SK-N-MC (cell line): ENCODE measurements at regions not wholly inside any gene's neighbourhood (a gene's known extent, or its start where the extent isn't known, plus 50 kb on each side); places are given as distances from the start of the nearest gene placed in this dataset.

Source experiments
- DNase-seq: peaks from one replicate; pipeline ENCODE4 v3.0.0-alpha.2; 2011; ENCODE audit warnings: low read depth, low spot score
- H3K27ac ChIP-seq: fragments of 200-600 bp; sonication (generic); 2 replicates; pipeline ENCODE4 v1.5.1; 2016; ENCODE audit warnings: mixed run types
- H3K36me3 ChIP-seq: fragments of 200-600 bp; sonication (generic); 2 replicates; pipeline ENCODE4 v1.6.1; 2017; ENCODE audit warnings: antibody characterized with exemption, low read length, mixed read lengths; ENCODE audit not compliant: insufficient read depth
- H3K4me3 ChIP-seq: fragments of 200-600 bp; sonication (generic); 2 replicates; pipeline ENCODE4 v1.5.1; 2016
- H3K9ac ChIP-seq: fragments of 200-600 bp; sonication (generic); 2 replicates; pipeline ENCODE4 v1.8.0; 2017; ENCODE audit warnings: mixed run types, mixed read lengths; ENCODE audit not compliant: insufficient read length
- H3K9me3 ChIP-seq: fragments of 200-600 bp; sonication (generic); 2 replicates; pipeline ENCODE4 v1.6.1; 2017; ENCODE audit warnings: low read depth, mild to moderate bottlenecking, antibody characterized with exemption, low read length, moderate library complexity, mixed read lengths
- EZH2 ChIP-seq: fragments of 200-600 bp; sonication (generic); IDR thresholded peaks from one replicate; pipeline ENCODE4 v1.6.1; 2017; ENCODE audit warnings: antibody characterized with exemption
- FOXP2 ChIP-seq: optimal IDR thresholded peaks from 2 replicates; pipeline ENCODE3; 2011; ENCODE audit warnings: mild to moderate bottlenecking, moderate library complexity; ENCODE audit not compliant: insufficient read depth; ENCODE audit errors: extremely low read length, control extremely low read depth
- POLR2AphosphoS5 ChIP-seq: IDR thresholded peaks from 2 replicates; pipeline ENCODE4 v1.6.1; 2012; ENCODE audit warnings: mild to moderate bottlenecking, low read depth, low read length, borderline replicate concordance

DNA sequence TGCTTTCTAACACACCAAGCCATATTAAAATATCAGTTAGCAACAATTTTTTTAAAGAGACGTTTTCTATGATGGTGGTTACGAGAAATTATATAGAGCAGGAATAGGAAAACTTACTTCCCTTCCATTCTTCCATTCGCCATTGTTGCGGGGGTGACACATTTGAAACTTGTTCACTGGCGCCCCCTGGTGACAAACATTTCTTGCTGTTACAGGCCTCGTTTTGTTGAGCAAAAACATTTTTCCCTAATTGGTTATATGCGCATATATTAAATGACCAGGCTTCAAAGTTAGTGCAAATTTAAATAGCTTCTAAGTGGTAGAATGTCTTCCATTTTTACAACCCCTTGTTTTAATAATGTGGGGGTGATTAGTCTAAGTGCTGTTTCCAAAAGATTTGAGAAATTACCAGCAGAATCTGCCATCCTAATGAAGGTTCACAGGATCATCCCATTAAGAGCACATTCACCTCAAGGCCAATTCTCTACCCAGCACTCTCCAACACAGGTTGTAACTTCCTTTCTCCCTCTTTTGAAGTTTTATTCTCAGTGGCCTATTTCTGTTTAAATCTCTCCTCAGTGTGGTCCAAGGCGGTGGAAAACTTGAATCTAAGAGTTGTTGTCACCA is 1124.7 kb downstream of the FLRT2 start:
- DNase-seq: no peak
- H3K36me3 ChIP-seq: no peaks in the 10 kb centered on the region; the same call in 1 of the 2 replicates
- no peak for TF ChIP-seq EZH2
- no peak for TF ChIP-seq POLR2AphosphoS5
- no peak for TF ChIP-seq FOXP2
- H3K9me3 ChIP-seq: peaks cover 3% of the 10 kb centered on the region; the same call in 1 of the 2 replicates
- 0 out of 2 replicates have a peak overlapping the region, but pooled peaks have one; percentile 10 for H3K27ac ChIP-seq
- H3K4me3 ChIP-seq: no peak overlapping the region
- no peak overlapping the region for H3K9ac ChIP-seq

DNA sequence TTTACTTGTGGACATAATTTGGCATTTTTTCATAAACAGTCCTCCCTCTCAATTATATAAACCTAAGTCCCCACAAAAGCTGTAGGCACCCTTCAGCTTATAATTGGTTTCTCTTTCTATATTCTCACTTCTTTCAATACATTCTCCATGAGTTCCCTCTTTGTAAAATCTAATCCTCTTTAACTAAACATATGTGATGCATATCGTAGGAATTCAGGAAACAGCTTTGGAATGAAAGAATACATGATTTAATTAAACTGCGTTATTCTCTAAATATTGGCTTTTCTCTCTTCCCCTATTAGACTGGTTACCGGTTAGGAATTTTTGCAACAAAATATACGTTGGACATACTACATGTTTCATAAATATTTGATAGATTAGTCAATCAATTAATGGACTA is 1122.6 kb downstream of the FLRT2 start:
- no peak for DNase-seq
- Histone ChIP-seq H3K36me3 (no peaks in the 10 kb centered on the region; the same call in 1 of the 2 replicates), H3K4me3 (no peak overlapping the region), H3K9ac (no peak overlapping the region), H3K9me3 (peaks cover 3% of the 10 kb centered on the region; the same call in 1 of the 2 replicates), H3K27ac (no peak overlapping the region)
- TF ChIP-seq POLR2AphosphoS5: no peak
- no peak for TF ChIP-seq EZH2
- no peak for TF ChIP-seq FOXP2

DNA sequence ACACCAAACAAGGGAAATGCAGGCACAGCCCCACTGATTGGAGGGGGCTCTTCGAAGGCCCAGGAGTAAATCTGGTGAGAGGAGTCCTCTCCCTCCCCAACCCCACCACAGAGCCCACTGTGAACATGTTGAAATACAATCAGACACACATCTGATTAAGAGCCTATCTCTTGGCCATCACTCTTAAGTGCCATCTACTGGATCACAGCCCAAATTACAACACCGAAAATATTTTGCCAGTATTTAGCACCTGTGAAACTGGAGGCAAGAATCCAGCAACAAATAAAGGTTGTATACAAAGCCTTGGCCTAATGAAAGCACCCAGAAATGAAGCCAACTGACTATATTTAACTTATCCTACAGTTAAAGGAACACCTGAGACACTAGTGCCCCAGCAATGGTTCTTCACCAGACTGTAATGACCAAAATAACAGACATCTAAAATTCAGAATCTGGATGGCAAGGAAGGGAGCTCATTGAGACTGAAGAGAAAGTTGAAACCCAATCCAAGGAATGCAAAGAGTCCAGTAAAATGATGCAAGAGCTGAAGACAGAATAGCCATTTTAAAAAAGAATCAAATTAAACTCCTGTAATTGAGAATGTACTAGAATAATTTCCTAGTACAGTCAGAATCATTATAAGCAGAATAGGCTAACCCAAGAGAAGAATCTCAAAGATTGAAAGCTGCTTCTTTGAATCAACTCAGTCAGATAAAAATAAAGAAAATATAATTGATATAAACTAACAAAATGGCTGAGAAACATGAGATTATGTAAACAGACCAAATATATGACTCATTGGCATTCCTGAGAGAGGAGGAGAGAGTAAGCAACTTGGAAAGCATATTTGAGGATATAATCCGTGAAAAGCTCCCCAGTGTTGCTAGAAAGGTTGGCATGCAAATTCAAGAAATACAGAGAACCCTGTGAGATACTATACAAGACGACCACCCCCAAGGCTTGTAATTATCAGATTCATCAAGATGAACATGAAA is 1117.0 kb downstream of the FLRT2 start:
- Histone ChIP-seq H3K4me3 (no peak overlapping the region), H3K27ac (no peak overlapping the region), H3K36me3 (no peaks in the 10 kb centered on the region; the same call in 1 of the 2 replicates), H3K9ac (no peak overlapping the region), H3K9me3 (peaks cover 3% of the 10 kb centered on the region; the same call in 1 of the 2 replicates)
- no peak for TF ChIP-seq FOXP2
- no peak for TF ChIP-seq POLR2AphosphoS5
- TF ChIP-seq EZH2: no peak
- DNase-seq: no peak

DNA sequence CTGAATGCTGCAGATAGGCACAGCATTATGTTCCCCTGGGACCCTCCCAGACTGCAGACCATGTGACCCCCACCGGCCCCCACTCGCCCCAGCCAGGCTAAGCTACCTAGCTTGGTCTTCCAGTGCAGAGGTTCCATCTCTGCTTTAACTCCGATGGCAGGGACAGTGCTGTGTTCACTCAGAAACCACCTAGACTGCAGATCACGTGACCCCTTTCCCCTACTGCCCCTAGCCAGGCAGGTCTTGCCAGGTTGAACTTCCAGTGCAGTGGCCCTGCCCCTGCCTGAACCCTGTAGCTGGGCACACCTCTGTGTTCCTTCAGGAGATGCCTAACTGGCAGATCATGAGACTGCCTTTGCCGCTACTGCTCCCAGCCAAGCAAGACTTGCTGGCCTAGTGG is 1116.2 kb downstream of the FLRT2 start:
- Histone ChIP-seq H3K9ac (no peak overlapping the region), H3K27ac (no peak overlapping the region), H3K9me3 (no peaks in the 10 kb centered on the region; the same call in 1 of the 2 replicates), H3K36me3 (no peaks in the 10 kb centered on the region), H3K4me3 (no peak overlapping the region)
- no peak for DNase-seq
- TF ChIP-seq EZH2 (no peak), POLR2AphosphoS5 (no peak), FOXP2 (no peak)

DNA sequence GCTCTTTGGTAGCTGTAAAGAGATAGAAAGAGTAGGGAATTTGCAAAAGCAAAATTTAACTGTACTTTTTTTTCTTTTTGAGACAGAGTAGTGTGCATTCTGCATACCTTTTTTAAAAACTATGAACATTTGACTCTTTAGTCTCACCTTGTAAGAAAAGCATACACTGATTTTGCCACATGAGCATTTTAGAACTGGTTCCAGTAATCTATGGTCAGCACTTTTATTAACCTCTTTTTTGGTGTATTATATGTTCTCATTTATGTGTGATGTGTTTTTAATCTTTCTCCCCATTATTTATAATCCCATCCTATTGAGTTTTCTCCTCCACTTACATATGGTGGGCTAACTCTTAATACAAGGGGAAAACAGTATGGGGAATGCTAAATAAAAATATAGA is 1111.4 kb downstream of the FLRT2 start:
- H3K27ac ChIP-seq: no peak overlapping the region
- DNase-seq: no peak
- H3K36me3 ChIP-seq: no peaks in the 10 kb centered on the region
- TF ChIP-seq FOXP2: no peak
- TF ChIP-seq POLR2AphosphoS5: no peak
- no peak for TF ChIP-seq EZH2
- H3K4me3 ChIP-seq: no peak overlapping the region
- 0 out of 2 replicates have a peak, but pooled peaks cover 4% of the 10 kb centered on the region for H3K9me3 ChIP-seq
- no peak overlapping the region for H3K9ac ChIP-seq

DNA sequence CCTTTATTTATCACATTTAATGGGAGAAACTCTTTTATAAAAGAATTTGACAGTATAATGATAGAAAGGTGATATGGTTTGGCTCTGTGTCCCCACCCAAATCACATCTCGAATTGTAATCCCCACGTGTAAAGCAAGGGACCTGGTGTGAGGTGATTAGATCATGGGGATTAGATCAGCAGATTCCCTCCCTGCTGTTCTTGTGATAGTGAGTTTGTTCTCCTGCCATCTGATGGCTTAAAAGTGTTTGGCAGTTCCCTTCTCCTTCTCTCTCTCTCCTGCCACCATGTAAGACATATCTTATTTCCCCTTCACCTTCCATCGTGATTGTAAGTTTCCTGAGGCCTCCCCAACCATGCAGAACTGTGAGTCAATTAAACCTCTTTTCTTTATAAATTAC is 1110.3 kb downstream of the FLRT2 start:
- TF ChIP-seq POLR2AphosphoS5: no peak
- no peak for TF ChIP-seq EZH2
- TF ChIP-seq FOXP2: no peak
- H3K9me3 ChIP-seq: 0 out of 2 replicates have a peak, but pooled peaks cover 4% of the 10 kb centered on the region
- H3K27ac ChIP-seq: no peak overlapping the region
- DNase-seq: no peak
- no peak overlapping the region for H3K4me3 ChIP-seq
- no peak overlapping the region for H3K9ac ChIP-seq
- no peaks in the 10 kb centered on the region for H3K36me3 ChIP-seq

DNA sequence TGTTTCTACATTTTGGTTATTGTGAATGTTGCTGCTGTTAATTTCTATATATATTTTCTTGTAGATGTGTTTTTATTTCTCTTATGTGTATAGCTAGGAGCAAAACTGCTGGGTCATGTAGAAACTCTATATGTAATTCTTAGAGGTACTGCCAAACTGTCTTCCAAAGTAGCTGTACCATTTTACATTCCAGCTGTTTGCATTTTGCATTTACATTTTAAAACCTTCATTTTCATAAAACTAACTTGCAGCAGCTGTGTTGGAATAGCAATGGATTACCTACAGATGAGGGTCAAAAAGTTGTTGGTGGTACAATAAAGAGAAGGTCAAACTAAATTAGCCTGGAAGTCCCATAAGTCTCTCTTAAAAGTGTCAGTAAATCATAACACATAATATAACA is 1109.7 kb downstream of the FLRT2 start:
- Histone ChIP-seq H3K9me3 (0 out of 2 replicates have a peak, but pooled peaks cover 4% of the 10 kb centered on the region), H3K9ac (no peak overlapping the region), H3K4me3 (no peak overlapping the region), H3K36me3 (no peaks in the 10 kb centered on the region), H3K27ac (no peak overlapping the region)
- no peak for DNase-seq
- TF ChIP-seq POLR2AphosphoS5: no peak
- no peak for TF ChIP-seq FOXP2
- TF ChIP-seq EZH2: no peak

DNA sequence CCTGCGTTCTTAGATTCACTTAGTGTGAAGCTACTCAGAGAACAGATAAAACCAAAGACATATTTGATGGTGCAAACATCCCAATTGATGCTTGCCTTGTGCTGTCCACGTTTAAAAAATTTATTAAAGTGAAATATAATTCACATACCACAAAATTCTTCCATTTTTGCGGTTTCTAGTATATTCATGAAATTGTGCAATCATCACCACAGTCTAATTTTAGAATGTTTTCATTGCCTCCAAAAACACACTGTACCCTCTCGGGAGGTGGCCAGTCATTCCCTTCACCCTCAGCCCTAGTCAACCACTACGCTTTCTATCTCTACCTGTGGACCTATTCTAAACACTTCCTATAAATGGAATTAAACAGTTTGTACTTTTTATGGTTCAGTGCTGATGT is 1109.2 kb downstream of the FLRT2 start:
- Histone ChIP-seq H3K9ac (no peak overlapping the region), H3K9me3 (0 out of 2 replicates have a peak, but pooled peaks cover 4% of the 10 kb centered on the region)
- TF ChIP-seq POLR2AphosphoS5 (no peak), FOXP2 (no peak), EZH2 (no peak)

More for the DNA sequence above, 1109.2 kb downstream of the FLRT2 start:
- DNase-seq: no peak
- no peak overlapping the region for H3K27ac ChIP-seq
- H3K4me3 ChIP-seq: no peak overlapping the region
- H3K36me3 ChIP-seq: no peaks in the 10 kb centered on the region
